H1 (cell line): ENCODE measurements at regions not wholly inside any gene's neighbourhood (a gene's known extent, or its start where the extent isn't known, plus 50 kb on each side); places are given as distances from the start of the nearest gene placed in this dataset.

ENCODE experiments used
- CTCF ChIA-PET: fragments of 300-600 bp; sonication (Branson Sonifier 250); formaldehyde crosslinking; loops from one replicate; lab custom pipeline; 2021; ENCODE audit not compliant: partially characterized antibody; lab: Charles Lee
- POLR2A ChIA-PET: fragments of 300-600 bp; sonication (Branson Sonifier 250); formaldehyde crosslinking; loops from one replicate; lab custom pipeline; 2021; ENCODE audit warnings: inconsistent platforms; ENCODE audit not compliant: partially characterized antibody; lab: Charles Lee
- DNase-seq, 2 experiments: peaks; one replicate each; pipeline versions ENCODE4 v3.0.0 to v3.0.0-alpha.2; 2010 to 2022; ENCODE audit warnings: low spot score in 2 of 2, low read depth in 1 of 2, mixed read lengths in 1 of 2
- FAIRE-seq: peaks from 2 replicates; lab custom pipeline; 2011; peaks lifted over from hg19 to GRCh38; lab: Jason Lieb, UNC
- H2AFZ ChIP-seq: 2 replicates; pipeline ENCODE4 v1.8.1; 2012; ENCODE audit warnings: low read length, inconsistent platforms
- H2AK5ac ChIP-seq: 2 replicates; pipeline ENCODE4 v1.6.1; 2013; ENCODE audit warnings: low read depth, low read length
- H2BK120ac ChIP-seq: replicated peaks from 2 replicates; pipeline ENCODE3; 2013; ENCODE audit warnings: low read depth, low read length, inconsistent platforms
- H2BK12ac ChIP-seq: 2 replicates; pipeline ENCODE4 v1.6.1; 2013; ENCODE audit warnings: low read depth, low read length
- H2BK15ac ChIP-seq: 2 replicates; pipeline ENCODE4 v1.6.1; 2013; ENCODE audit warnings: low read length
- H2BK20ac ChIP-seq: 2 replicates; pipeline ENCODE4 v1.6.1; 2013; ENCODE audit warnings: low read length
- H2BK5ac ChIP-seq: 2 replicates; pipeline ENCODE4 v1.6.1; 2013; ENCODE audit warnings: low read depth, low read length
- H3K14ac ChIP-seq: 2 replicates; pipeline ENCODE4 v1.6.1; 2013; ENCODE audit warnings: inconsistent platforms; ENCODE audit not compliant: insufficient read length
- H3K18ac ChIP-seq: 2 replicates; pipeline ENCODE4 v1.6.1; 2013; ENCODE audit warnings: low read length; ENCODE audit errors: extremely low read depth
- H3K23ac ChIP-seq: 2 replicates; pipeline ENCODE4 v1.6.1; 2013; ENCODE audit warnings: inconsistent platforms; ENCODE audit not compliant: insufficient read length
- H3K23me2 ChIP-seq: 2 replicates; pipeline ENCODE4 v1.6.1; 2013; ENCODE audit warnings: low read depth, low read length
- H3K27ac ChIP-seq: 2 replicates; pipeline ENCODE4 v1.6.1; 2011; ENCODE audit warnings: low read depth, low read length, inconsistent platforms
- H3K27me3 ChIP-seq, 4 experiments: replicated peaks in 1 of 4; 1 replicate in 1 of 4; 2 replicates in 3 of 4; pipeline versions ENCODE4 v1.6.1 to v1.8.1; 2011 to 2013; ENCODE audit warnings: low read length in 3 of 4, mild to moderate bottlenecking in 3 of 4, inconsistent platforms in 2 of 4, mixed read lengths in 2 of 4, moderate library complexity in 1 of 4; ENCODE audit not compliant: control insufficient read depth in 3 of 4, insufficient read depth in 3 of 4; ENCODE audit errors: extremely low read depth in 1 of 4
- H3K36me3 ChIP-seq, 4 experiments: 2 replicates each; pipeline versions ENCODE4 v1.6.1 to v1.8.1; 2011 to 2013; ENCODE audit warnings: mild to moderate bottlenecking in 4 of 4, low read length in 3 of 4, moderate library complexity in 2 of 4, control low read depth in 1 of 4, inconsistent platforms in 1 of 4; ENCODE audit not compliant: insufficient read depth in 4 of 4, control insufficient read depth in 2 of 4
- H3K4ac ChIP-seq: replicated peaks from 2 replicates; pipeline ENCODE3; 2013; ENCODE audit warnings: low read length, low read depth, mixed read lengths, inconsistent platforms; ENCODE audit not compliant: insufficient read length
- H3K4me1 ChIP-seq, 4 experiments: replicated peaks in 1 of 4; 1 replicate in 1 of 4; 2 replicates in 3 of 4; pipeline versions ENCODE4 v1.6.1 to v1.8.1; 2011 to 2013; ENCODE audit warnings: low read length in 3 of 4, inconsistent platforms in 2 of 4, mixed read lengths in 1 of 4; ENCODE audit not compliant: insufficient read depth in 4 of 4, control insufficient read depth in 3 of 4
- H3K4me2 ChIP-seq, 2 experiments: 2 replicates each; pipeline versions ENCODE4 v1.6.1 to v1.8.1; 2011 to 2013; ENCODE audit warnings: low read depth in 2 of 2, low read length in 2 of 2, control low read depth in 1 of 2, inconsistent platforms in 1 of 2, mild to moderate bottlenecking in 1 of 2; ENCODE audit not compliant: insufficient read depth in 1 of 2
- H3K4me3 ChIP-seq, 4 experiments: fragments of 200-600, 300-600 bp in 1 of 4; sonication (generic), shearing (Covaris generic), sonication (Bioruptor Twin) in 1 of 4; 2 replicates each; pipeline versions ENCODE4 v1.5.1 to v1.8.1; 2011 to 2016; ENCODE audit warnings: low read length in 4 of 4, low read depth in 3 of 4, control low read depth in 2 of 4, inconsistent platforms in 2 of 4, mild to moderate bottlenecking in 2 of 4, mixed read lengths in 1 of 4, moderate library complexity in 1 of 4; ENCODE audit not compliant: insufficient read depth in 2 of 4; ENCODE audit errors: extremely low read depth in 1 of 4
- H3K56ac ChIP-seq: replicated peaks from 2 replicates; pipeline ENCODE3; 2013; ENCODE audit warnings: low read depth, mild to moderate bottlenecking, mixed read lengths, low read length, inconsistent platforms; ENCODE audit not compliant: insufficient read length
- H3K79me1 ChIP-seq: 2 replicates; pipeline ENCODE4 v1.6.1; 2013; ENCODE audit warnings: low read depth, low read length, control low read depth
- H3K79me2 ChIP-seq, 2 experiments: 2 replicates each; pipeline versions ENCODE4 v1.6.1 to v1.8.1; 2012 to 2013; ENCODE audit warnings: low read length in 2 of 2, mild to moderate bottlenecking in 2 of 2, inconsistent platforms in 1 of 2; ENCODE audit not compliant: insufficient read depth in 2 of 2, control insufficient read depth in 1 of 2
- H3K9ac ChIP-seq, 4 experiments: replicated peaks in 1 of 4; 1 replicate in 1 of 4; 2 replicates in 3 of 4; pipeline versions ENCODE4 v1.6.1 to v1.8.1; 2011 to 2013; ENCODE audit warnings: low read depth in 3 of 4, low read length in 3 of 4, control low read depth in 2 of 4, mild to moderate bottlenecking in 2 of 4, moderate library complexity in 2 of 4, inconsistent platforms in 1 of 4; ENCODE audit errors: extremely low read depth in 1 of 4
- H3K9me3 ChIP-seq, 2 experiments: 2 replicates each; pipeline versions ENCODE4 v1.6.1 to v1.8.1; 2012 to 2013; ENCODE audit warnings: mild to moderate bottlenecking in 2 of 2, moderate library complexity in 2 of 2, control low read depth in 1 of 2, inconsistent platforms in 1 of 2, low read depth in 1 of 2, low read length in 1 of 2, mixed read lengths in 1 of 2; ENCODE audit not compliant: insufficient read depth in 2 of 2
- H4K20me1 ChIP-seq, 2 experiments: replicated peaks in 1 of 2; 2 replicates each; pipeline versions ENCODE3 to v1.8.1; 2011 to 2013; ENCODE audit warnings: inconsistent platforms in 2 of 2, low read length in 2 of 2, mild to moderate bottlenecking in 1 of 2; ENCODE audit not compliant: insufficient read depth in 2 of 2, control insufficient read depth in 1 of 2
- H4K5ac ChIP-seq: 2 replicates; pipeline ENCODE4 v1.6.1; 2013; ENCODE audit warnings: low read length, low read depth, mixed read lengths, inconsistent platforms; ENCODE audit not compliant: insufficient read length
- H4K8ac ChIP-seq: 2 replicates; pipeline ENCODE4 v1.8.0; 2013; ENCODE audit warnings: mild to moderate bottlenecking, moderate library complexity, low read length, inconsistent platforms; ENCODE audit not compliant: insufficient read depth; ENCODE audit errors: extremely low read depth
- H4K91ac ChIP-seq: replicated peaks from 2 replicates; pipeline ENCODE3; 2013; ENCODE audit warnings: low read length, mixed read lengths, inconsistent platforms; ENCODE audit not compliant: insufficient read length
- ATF3 ChIP-seq: IDR thresholded peaks from 2 replicates; pipeline ENCODE4 v1.6.1; 2011; ENCODE audit warnings: low read depth, mild to moderate bottlenecking, low read length; ENCODE audit not compliant: insufficient read depth
- BRCA1 ChIP-seq: IDR thresholded peaks from 2 replicates; pipeline ENCODE4 v1.6.1; 2012; ENCODE audit warnings: low read depth, low read length, improper control_type of control experiment
- EP300 ChIP-seq, 2 experiments: IDR thresholded peaks; 1 replicate in 1 of 2; 2 replicates in 1 of 2; pipeline ENCODE4 v1.6.1; 2011 to 2012; ENCODE audit warnings: low read depth in 2 of 2, low read length in 2 of 2, mild to moderate bottlenecking in 2 of 2, borderline replicate concordance in 1 of 2, inconsistent platforms in 1 of 2, moderate library complexity in 1 of 2
- HDAC6 ChIP-seq: IDR thresholded peaks from one replicate; pipeline ENCODE4 v1.7.1; 2012; ENCODE audit warnings: low read depth, mild to moderate bottlenecking, inconsistent platforms, low read length, moderate library complexity
- KDM1A ChIP-seq: fragments of 200-600, 300-600 bp; sonication (generic); IDR thresholded peaks from 2 replicates; pipeline ENCODE4 v1.7.1; 2016; ENCODE audit warnings: mild to moderate bottlenecking, low read length, borderline replicate concordance
- MAFK ChIP-seq: IDR thresholded peaks from 2 replicates; pipeline ENCODE4 v1.6.1; 2012; ENCODE audit warnings: low read depth, mild to moderate bottlenecking, improper control_type of control experiment, low read length
- PHF8 ChIP-seq: fragments of 200-600 bp; sonication (generic); conservative IDR thresholded peaks from 2 replicates; pipeline ENCODE4 v1.7.1; 2012; ENCODE audit warnings: low read depth, mild to moderate bottlenecking, inconsistent platforms, low read length, moderate library complexity
- SAP30 ChIP-seq: fragments of 300-600 bp; sonication (generic); IDR thresholded peaks from 2 replicates; pipeline ENCODE4 v1.7.1; 2012; ENCODE audit warnings: low read length, moderate library complexity, mild to moderate bottlenecking, inconsistent platforms; ENCODE audit not compliant: insufficient read depth, insufficient replicate concordance
- SP1 ChIP-seq: IDR thresholded peaks from 2 replicates; pipeline ENCODE4 v1.6.1; 2011; ENCODE audit warnings: low read depth, low read length
- TEAD4 ChIP-seq: IDR thresholded peaks from 2 replicates; pipeline ENCODE4 v1.6.1; 2012; ENCODE audit warnings: low read depth, low read length, inconsistent platforms, mixed read lengths
- ZNF274 ChIP-seq: IDR thresholded peaks from 2 replicates; pipeline ENCODE4 v1.7.0; 2012; ENCODE audit warnings: low read length, borderline replicate concordance; ENCODE audit errors: extremely low read depth
- WGBS, 2 experiments: shearing (Covaris generic) in 1 of 2; methylation state at CpG; one replicate each; pipeline versions ENCODE4 v1.1.6 to v1.1.7; 2013 to 2015; ENCODE audit warnings: low lambda C conversion rate in 2 of 2, mixed read lengths in 2 of 2, inconsistent platforms in 1 of 2, low coverage in 1 of 2, missing lambda C conversion rate in 1 of 2; ENCODE audit not compliant: insufficient replicate concordance in 2 of 2, insufficient coverage in 1 of 2, insufficient read length in 1 of 2; ENCODE audit errors: extremely low coverage in 1 of 2, missing lambda C conversion rate in 1 of 2; 5-methylcytosine and 5-hydroxymethylcytosine counted together

GRCh38 chr1:87715052-87715451 lies 386.4 kb downstream of the LMO4 start:
- Histone ChIP-seq H4K8ac (no peak overlapping the region), H3K4me3 (no peak overlapping the region), H3K4ac (no peak overlapping the region), H3K18ac (no peak overlapping the region), H4K91ac (no peak overlapping the region), H2BK5ac (no peak overlapping the region), H3K9ac (no peak overlapping the region), H2BK12ac (no peak overlapping the region), H3K56ac (no peak overlapping the region), H2AK5ac (no peak overlapping the region), H3K4me1 (no peaks in the 10 kb centered on the region), H3K23ac (no peak overlapping the region), H3K14ac (no peak overlapping the region), H3K9me3 (no peaks in the 10 kb centered on the region), H4K20me1 (no peaks in the 10 kb centered on the region), H3K4me2 (no peak overlapping the region), H3K27ac (no peak overlapping the region), H3K23me2 (no peaks in the 10 kb centered on the region), H3K79me1 (no peaks in the 10 kb centered on the region), H2AFZ (no peak overlapping the region), H2BK15ac (no peak overlapping the region), H3K36me3 (no peaks in the 10 kb centered on the region), H4K5ac (no peak overlapping the region), H2BK20ac (no peak overlapping the region), H3K27me3 (no peaks in the 10 kb centered on the region), H2BK120ac (no peak overlapping the region), H3K79me2 (no peaks in the 10 kb centered on the region)
- FAIRE-seq (no peak), DNase-seq (no peak)
- 89% methylated on average over 3 of the region's 3 CpGs; no CpG with 5 or more reads in 1 of the 2 experiments for WGBS, 2 experiments
- no peak for TF ChIP-seq ZNF274
- no peak for TF ChIP-seq KDM1A
- TF ChIP-seq SP1 = no peak
- no peak for TF ChIP-seq ATF3
- TF ChIP-seq MAFK = no peak
- no peak for TF ChIP-seq TEAD4
- TF ChIP-seq PHF8 = no peak
- TF ChIP-seq SAP30 = no peak
- TF ChIP-seq BRCA1 = no peak
- TF ChIP-seq EP300 (IDR thresholded peaks at IDR 0.05; ENCODE audit: borderline replicate concordance in 1 of 2, low read depth in 2 of 2, low read length in 2 of 2) = no peak
- no peak for TF ChIP-seq HDAC6
- ChIA-PET POLR2A (no interaction called here), CTCF (interaction anchor here (0.5 to 0.8 kb wide), 2 partner anchors 101 to 1986 kb away, joined by 3 to 4 read pairs; no protein-coding TSS in a partner anchor)
